ENCODE measurements at regions not wholly inside any gene's neighbourhood (a gene's known extent, or its start where the extent isn't known, plus 50 kb on each side); places are given as distances from the start of the nearest gene placed in this dataset.

DNA sequence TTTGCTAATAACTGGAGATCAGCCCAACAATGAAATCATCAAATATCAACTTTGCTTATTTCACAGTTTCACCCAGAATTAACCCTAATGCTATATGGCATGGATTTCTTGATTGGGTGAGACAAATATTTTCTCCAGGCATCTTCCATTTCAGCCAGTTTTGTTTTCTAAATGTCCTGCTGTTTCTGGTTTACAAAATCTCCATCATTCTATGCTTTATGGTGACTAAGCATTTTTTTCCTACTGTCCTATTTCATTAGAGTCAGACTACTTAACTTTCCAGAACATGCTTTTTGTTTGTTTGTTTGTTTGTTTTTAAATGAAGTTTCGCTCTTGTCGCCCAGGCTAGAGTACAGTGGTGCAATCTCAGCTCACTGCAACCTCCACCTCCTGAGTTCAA lies 59.5 kb upstream of the EXOC2 start:
- Histone ChIP-seq H3K4me3 (replicated peaks; ENCODE audit: low read depth, low read length) (no peak overlapping the region), H3K27me3 (replicated peaks; ENCODE audit: control insufficient read depth, insufficient read depth, low read length) (no peaks in the 10 kb centered on the region), H3K36me3 (ENCODE audit: control insufficient read depth, insufficient read depth, low read length) (no peaks in the 10 kb centered on the region)
- DNase-seq (ENCODE audit: extremely low read depth, insufficient read length): no peak
- TF ChIP-seq, protein P1, sequence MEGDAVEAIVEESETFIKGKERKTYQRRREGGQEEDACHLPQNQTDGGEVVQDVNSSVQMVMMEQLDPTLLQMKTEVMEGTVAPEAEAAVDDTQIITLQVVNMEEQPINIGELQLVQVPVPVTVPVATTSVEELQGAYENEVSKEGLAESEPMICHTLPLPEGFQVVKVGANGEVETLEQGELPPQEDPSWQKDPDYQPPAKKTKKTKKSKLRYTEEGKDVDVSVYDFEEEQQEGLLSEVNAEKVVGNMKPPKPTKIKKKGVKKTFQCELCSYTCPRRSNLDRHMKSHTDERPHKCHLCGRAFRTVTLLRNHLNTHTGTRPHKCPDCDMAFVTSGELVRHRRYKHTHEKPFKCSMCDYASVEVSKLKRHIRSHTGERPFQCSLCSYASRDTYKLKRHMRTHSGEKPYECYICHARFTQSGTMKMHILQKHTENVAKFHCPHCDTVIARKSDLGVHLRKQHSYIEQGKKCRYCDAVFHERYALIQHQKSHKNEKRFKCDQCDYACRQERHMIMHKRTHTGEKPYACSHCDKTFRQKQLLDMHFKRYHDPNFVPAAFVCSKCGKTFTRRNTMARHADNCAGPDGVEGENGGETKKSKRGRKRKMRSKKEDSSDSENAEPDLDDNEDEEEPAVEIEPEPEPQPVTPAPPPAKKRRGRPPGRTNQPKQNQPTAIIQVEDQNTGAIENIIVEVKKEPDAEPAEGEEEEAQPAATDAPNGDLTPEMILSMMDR (IDR thresholded peaks at IDR 0.05; ENCODE audit: insufficient read depth, low read length, poor library complexity, severe bottlenecking): no peak

DNA sequence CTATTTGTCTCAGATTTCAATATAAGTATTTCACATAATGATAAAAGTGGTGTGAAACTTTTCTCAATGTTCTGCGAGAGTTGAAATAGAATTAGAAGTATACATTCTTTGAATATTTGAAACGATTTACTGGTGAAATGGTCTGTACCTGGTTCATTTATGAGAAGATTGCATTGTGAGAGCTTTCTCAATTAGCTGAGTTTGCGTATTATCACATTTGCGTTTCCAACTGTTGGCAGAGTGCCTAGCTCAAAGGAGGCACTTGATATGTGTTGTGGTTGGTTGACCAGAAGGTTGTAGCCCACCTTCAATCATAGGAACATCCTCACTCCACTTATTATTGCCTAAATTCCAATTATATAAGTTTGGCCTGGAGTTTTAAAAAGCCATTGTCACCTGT lies 58.8 kb upstream of the EXOC2 start:
- H3K27me3 ChIP-seq (replicated peaks; ENCODE audit: control insufficient read depth, insufficient read depth, low read length): no peaks in the 10 kb centered on the region
- no peak for DNase-seq (ENCODE audit: extremely low read depth, insufficient read length)
- no peak overlapping the region for H3K4me3 ChIP-seq (replicated peaks; ENCODE audit: low read depth, low read length)
- no peaks in the 10 kb centered on the region for H3K36me3 ChIP-seq (ENCODE audit: control insufficient read depth, insufficient read depth, low read length)
- TF ChIP-seq, protein P1 (IDR thresholded peaks at IDR 0.05; ENCODE audit: insufficient read depth, low read length, poor library complexity, severe bottlenecking): no peak

DNA sequence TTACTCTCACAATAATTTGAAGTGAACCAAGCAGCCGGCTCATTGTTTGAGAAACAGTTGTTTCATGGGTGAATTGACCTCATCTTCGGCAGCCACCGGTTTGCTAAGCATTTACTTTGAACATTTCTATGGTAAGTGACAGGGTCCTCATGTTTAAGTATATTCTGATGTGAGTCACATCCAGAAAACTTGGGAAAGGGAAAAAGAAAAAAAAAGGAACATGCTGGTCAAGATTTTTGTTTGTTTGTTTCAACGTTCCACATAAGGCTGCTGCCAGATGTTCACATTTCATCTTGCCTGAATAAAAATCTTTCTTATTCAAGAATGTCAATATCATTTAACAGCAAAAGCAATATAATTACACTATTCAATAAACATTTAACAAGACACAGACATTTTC lies 55.0 kb upstream of the EXOC2 start:
- Histone ChIP-seq H3K36me3 (ENCODE audit: control insufficient read depth, insufficient read depth, low read length) (no peaks in the 10 kb centered on the region), H3K27me3 (replicated peaks; ENCODE audit: control insufficient read depth, insufficient read depth, low read length) (no peaks in the 10 kb centered on the region; the same call in 1 of the 2 replicates), H3K4me3 (replicated peaks; ENCODE audit: low read depth, low read length) (no peak overlapping the region)
- DNase-seq (ENCODE audit: extremely low read depth, insufficient read length): no peak
- TF ChIP-seq, protein P1 (IDR thresholded peaks at IDR 0.05; ENCODE audit: insufficient read depth, low read length, poor library complexity, severe bottlenecking): no peak

DNA sequence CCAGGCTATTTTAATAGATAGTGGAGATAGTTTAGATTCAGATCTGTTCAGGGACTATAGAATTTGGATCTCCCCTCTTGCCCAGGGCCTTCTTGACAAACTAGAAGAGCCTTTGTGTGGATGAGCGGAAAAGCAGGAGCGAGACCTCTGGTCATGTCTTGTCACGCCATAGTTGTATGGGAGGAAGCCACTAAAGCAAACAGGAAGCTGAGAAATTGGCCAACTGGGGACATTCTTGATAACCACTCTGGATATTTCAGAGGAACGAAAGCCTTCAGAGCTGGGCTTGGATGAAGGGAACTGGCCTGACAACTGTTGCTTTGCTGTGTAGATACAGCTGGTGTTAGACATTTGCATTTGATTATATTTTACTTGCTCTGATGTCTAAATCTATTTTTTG lies 54.1 kb upstream of the EXOC2 start:
- H3K27me3 ChIP-seq (replicated peaks; ENCODE audit: control insufficient read depth, insufficient read depth, low read length): no peaks in the 10 kb centered on the region; the same call in 1 of the 2 replicates
- no peak for DNase-seq (ENCODE audit: extremely low read depth, insufficient read length)
- no peak overlapping the region for H3K4me3 ChIP-seq (replicated peaks; ENCODE audit: low read depth, low read length)
- TF ChIP-seq, protein P1 (IDR thresholded peaks at IDR 0.05; ENCODE audit: insufficient read depth, low read length, poor library complexity, severe bottlenecking): no peak
- no peaks in the 10 kb centered on the region for H3K36me3 ChIP-seq (ENCODE audit: control insufficient read depth, insufficient read depth, low read length)

DNA sequence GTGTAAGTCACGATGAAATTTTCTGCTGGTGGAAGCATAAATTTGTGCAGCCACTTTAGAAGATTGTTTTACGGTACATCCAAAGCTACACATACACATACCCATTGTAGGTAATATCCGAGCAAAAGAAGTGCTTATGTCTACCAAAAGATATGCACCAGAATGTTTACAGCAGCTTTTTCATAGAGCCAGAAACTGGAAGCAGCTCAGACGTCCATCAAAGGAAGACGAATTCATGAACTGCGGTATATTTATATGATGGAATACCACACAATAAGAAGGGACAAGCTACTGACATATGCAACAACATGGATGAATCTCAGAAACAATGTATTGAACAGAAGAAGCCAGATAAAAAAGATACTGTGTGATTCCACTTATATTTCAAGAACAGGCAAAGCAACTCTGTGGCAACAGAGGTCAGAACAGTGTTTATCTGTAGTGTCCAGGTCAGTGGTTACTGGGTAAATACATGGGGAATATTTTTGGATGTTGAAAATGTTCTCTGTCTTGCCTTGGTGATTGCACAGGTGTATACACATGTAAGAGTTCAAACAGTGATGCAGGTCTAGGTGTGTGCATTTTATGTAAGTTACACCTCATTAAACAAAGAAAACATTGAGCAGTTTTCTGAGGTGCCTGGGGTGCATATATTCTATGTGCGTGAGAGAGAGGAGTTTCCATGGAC lies 51.9 kb upstream of the EXOC2 start:
- no peaks in the 10 kb centered on the region for H3K36me3 ChIP-seq (ENCODE audit: control insufficient read depth, insufficient read depth, low read length)
- no peaks in the 10 kb centered on the region; the same call in 1 of the 2 replicates for H3K27me3 ChIP-seq (replicated peaks; ENCODE audit: control insufficient read depth, insufficient read depth, low read length)
- TF ChIP-seq, protein P1 (IDR thresholded peaks at IDR 0.05; ENCODE audit: insufficient read depth, low read length, poor library complexity, severe bottlenecking): no peak
- DNase-seq (ENCODE audit: extremely low read depth, insufficient read length): no peak
- no peak overlapping the region for H3K4me3 ChIP-seq (replicated peaks; ENCODE audit: low read depth, low read length)
